NCI-H2171 (cell line): ENCODE measurements at regions not wholly inside any gene's neighbourhood (a gene's known extent, or its start where the extent isn't known, plus 50 kb on each side); places are given as distances from the start of the nearest gene placed in this dataset.
"Not testable (repeated sequence)": the region's sequence is repeated elsewhere in the genome, so short reads cannot be mapped to it uniquely, and the experiment has no call there.

Experiments
- DNase-seq: peaks from one replicate; lab custom pipeline; 2025; lab: John Stamatoyannopoulos, UW

DNA sequence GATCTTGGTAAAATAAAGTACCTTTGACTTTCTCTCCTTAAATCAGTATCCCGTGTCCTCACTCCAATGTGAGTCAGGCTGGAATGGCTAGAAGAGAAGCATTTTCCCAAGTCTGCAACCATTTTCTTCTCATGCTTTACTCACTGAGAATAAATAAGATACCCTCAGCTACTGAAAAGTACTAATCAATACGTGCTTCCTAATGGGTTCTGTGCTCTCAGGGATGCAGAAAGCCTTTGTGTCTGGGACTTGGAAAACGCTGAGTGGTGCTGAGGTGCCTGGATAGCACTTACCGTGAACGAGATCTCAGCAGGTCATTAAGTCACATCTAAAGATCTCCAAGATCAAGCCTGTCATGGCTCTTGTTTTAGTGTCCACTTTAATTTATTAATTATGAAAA is 672.3 kb upstream of the C16orf82 start:
- DNase-seq, result no peak

DNA sequence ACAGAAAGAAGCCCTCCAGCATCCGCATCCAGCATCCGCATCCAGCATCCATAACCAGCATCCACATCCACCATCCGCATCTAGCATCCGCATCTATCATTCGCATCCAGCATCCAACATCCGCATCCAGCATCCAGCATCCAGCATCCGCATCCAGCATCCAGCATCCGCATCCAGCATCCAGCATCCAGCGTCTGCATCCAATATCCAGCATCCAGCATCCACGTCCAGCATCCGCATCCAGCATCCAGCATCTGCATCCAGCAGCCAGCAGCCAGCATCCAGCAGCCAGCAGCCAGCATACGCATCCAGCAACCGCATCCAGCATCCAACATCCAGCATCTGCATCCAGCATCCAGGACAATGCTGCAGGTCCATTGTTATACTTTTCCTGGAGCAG is 671.0 kb upstream of the C16orf82 start:
- DNase-seq, result no peak

- DNase-seq, result no peak
Measured at GRCh38 chr16:26396511-26397235, 670.1 kb upstream of the C16orf82 start.

DNA sequence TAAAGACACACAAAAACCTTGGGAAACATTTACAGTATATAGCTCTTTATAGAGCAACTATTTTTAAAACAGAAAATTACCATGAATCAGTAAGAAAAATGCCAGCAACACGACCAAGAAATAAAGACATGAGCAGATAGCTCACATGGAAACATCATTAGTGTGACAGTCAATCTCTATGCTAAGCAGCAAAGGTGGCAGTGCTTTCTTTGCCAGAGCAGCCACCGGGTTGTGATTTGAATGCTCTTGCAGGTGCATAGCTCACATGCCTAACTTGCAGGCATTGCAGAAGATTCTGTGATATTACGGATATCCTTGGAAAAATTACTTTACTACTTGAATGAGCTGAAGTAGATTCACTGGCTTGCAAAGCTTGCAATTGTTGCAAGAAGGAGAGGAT is 652.9 kb upstream of the C16orf82 start:
- no peak for DNase-seq

DNA sequence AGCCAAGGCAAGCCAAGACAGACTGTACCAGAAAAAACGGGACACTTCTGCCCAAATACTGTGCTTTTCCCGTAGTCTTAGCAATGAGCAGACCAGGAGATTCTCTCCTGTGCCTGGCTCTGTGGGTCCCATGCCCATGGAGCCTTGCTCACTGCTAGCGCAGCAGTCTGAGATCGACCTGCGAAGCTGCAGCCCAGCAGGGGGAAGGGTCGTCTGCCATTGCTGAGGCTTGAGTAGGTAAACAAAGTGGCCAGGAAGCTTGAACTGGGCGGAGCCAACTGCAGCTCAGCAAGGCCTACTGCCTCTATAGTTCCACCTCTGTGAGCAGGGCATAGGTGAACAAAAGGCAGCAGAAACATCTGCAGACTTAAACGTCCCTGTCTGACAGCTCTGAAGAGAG is 647.3 kb upstream of the C16orf82 start:
- DNase-seq, result not testable (repeated sequence)

GRCh38 chr16:26430618-26431017 is 636.1 kb upstream of the C16orf82 start:
- no peak for DNase-seq

GRCh38 chr16:26433807-26434206 is 632.9 kb upstream of the C16orf82 start:
- no peak for DNase-seq

DNA sequence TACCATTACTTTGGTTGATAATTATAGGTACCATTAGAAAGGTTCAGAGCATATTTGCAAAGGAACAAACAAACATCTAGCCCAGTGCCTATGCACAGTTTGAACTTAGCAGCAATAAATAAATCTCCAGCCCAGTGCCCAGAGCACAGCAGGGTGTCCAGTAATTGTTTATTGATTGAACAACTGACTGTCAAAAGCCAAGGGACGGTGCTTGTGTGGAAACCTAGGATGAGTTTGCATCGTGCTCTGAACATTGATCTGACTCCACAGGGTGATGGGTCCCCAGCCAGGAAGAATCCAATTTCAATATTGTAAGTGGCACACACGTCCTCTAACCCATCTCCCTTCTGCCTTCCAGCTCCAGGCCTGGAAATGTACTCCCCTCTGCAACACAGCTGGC is 625.5 kb upstream of the C16orf82 start:
- DNase-seq, result no peak

GRCh38 chr16:26442321-26442720 is 624.4 kb upstream of the C16orf82 start:
- DNase-seq, result no peak

GRCh38 chr16:26447570-26447969 is 619.2 kb upstream of the C16orf82 start:
- DNase-seq, result no peak

DNA sequence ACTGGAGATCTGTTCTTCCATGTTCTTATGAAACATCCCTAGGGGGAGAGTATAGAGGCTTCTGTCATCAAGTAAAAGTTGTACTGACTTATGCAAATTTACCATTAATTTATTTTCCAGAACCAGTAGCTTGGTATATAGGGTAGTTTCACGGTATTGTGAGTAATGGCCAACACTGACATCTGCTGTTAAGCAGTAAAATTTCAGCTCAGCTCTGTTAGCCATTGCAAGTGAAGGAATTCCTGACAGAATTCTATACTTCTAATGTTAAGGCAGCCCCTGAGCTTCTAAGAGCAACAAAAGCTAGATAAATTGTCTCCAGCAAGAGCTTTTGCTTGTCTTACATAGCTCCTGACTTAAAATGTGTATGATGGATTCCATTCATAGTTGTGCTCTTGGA is 613.5 kb upstream of the C16orf82 start:
- no peak for DNase-seq

DNA sequence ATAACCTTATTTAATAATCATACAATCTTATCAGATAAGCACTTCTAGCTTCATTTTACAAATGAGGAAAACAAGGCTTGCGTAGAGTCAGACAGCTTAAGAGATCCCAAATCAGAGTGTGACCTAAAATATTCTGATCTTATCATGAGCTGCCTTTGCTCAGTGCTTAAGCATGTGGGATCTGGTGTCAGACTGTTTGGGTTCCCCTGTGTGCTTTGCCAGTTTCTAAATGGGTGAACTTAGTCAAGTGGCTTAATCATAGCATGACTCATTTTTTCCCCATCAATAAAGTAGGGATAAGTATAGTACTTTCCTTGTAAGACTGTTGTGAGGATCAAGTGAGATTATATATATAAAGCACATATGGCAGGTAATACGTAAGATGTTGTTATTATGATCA is 612.6 kb upstream of the C16orf82 start:
- DNase-seq, result no peak

DNA sequence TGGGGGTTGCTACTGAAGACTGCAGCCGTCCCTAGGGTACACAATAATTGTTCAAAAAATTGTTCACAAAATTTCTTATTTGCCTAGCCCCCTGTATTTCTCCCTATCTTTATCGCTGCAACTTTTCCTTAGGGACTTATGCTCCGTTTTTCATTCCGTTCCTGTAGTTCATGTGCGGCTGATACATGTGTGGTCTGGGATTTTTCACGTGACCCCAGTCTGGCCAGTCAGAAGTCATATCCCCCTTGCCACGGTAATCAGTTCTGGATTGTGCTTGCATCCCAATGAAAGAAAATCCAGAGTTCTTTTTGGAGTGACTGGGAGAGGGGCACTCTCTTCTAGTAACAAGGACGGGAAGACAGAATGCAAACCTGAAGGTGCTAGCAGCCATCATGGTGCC is 610.7 kb upstream of the C16orf82 start:
- DNase-seq, result no peak

DNA sequence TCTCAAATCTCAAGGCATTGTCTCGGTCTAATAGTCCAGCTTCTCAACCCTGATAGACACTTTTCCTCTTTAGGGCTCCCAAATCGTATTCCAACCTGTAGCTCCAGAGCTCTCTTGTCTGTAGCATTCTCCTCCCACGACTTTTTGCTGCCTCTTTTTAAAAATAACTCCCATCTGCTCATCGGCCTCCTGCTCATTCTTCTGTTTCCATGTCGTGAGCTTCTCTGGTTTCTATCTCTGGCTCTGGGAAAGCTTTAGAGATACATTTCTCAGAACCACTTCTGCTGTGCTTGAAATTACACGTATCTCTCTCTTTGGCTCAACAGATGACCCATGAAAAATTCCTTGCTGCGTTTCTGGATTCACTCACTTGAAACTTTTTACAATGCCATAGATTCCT is 609.6 kb upstream of the C16orf82 start:
- no peak for DNase-seq

GRCh38 chr16:26457882-26458281 is 608.8 kb upstream of the C16orf82 start:
- DNase-seq, result no peak

GRCh38 chr16:26464576-26465266 is 602.0 kb upstream of the C16orf82 start:
- DNase-seq, result no peak

DNA sequence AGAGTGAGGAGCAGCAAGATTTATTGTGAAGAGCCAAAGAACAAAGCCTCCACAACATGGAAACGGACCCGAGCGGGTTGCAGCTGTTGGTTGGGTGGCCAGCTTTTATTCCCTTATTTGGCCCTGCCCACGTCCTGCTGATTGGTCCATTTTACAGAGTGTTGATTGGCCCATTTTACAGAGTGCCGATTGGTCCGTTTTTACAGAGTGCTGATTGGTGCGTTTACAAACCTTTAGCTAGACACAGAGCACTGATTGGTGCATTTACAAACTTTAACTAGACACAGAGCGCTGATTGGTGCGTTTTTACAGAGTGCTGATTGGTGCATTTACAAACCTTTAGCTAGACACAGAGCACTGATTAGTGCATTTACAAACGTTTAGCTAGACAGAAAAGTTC is 592.3 kb upstream of the C16orf82 start:
- not testable (repeated sequence) for DNase-seq

- DNase-seq, result no peak
Measured at GRCh38 chr16:26475596-26475995, 591.1 kb upstream of the C16orf82 start.

- DNase-seq, result no peak
Measured at GRCh38 chr16:26491101-26491670, 575.5 kb upstream of the C16orf82 start.

DNA sequence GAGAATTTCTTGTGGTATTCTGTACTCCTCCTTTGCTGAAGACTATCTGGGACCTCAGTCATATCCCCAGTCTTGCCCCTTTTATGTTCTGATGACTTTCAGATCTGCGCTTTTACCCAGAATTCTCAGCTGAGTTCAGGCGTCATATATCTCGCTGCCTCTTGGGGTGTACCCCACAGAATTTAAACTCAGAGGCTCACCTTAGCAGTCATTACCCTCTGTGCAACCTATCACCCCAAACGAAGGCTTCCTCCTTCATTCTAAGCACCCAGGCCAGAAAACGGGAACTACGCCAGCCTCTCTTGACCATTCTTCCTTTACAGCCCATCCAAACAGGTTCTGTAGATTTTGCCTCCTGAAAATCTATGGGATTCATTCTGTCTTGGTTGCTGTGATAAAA is 574.8 kb upstream of the C16orf82 start:
- no peak for DNase-seq

GRCh38 chr16:26493751-26494150 is 573.0 kb upstream of the C16orf82 start:
- no peak for DNase-seq

GRCh38 chr16:26497896-26498295 is 568.8 kb upstream of the C16orf82 start:
- no peak for DNase-seq

- no peak for DNase-seq
Measured at GRCh38 chr16:26500326-26500725, 566.4 kb upstream of the C16orf82 start.

DNA sequence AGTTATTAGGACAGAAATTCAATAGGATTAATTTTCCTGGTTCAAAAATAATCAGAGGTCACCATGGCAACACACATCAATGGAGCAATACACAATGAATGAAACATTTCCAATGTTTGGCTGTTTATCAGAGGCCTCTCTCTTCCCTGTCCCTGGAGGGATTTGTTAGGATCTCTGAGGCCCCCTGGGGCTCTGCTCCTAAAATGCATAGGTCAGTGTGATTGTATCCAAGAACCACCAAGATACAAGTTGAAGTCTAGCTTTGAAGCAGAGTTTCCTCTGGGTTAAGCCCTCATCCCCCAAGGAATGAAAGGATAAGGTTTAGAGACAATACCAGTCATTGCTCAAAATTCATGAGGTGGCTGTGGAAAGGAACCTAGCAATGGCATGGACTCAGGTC is 561.2 kb upstream of the C16orf82 start:
- DNase-seq, result no peak
